ENCODE measurements at regions not wholly inside any gene's neighbourhood (a gene's known extent, or its start where the extent isn't known, plus 50 kb on each side); places are given as distances from the start of the nearest gene placed in this dataset.

GRCh38 chr19:14325863-14326262, 55.4 kb upstream of the ADGRE5 start (continued):
- no peak for TF ChIP-seq PATZ1 (CRISPR knock-in tag; IDR thresholded peaks at IDR 0.05; ENCODE audit: borderline replicate concordance)
- no peak for TF ChIP-seq CBX2 (IDR thresholded peaks at IDR 0.05; ENCODE audit: insufficient read depth, low read length, poor library complexity, severe bottlenecking)
- no peak for TF ChIP-seq CEBPG (CRISPR knock-in tag; IDR thresholded peaks at IDR 0.05)
- TF ChIP-seq CEBPG (tag; conservative IDR thresholded peaks at IDR 0.05 in 1 of 2, IDR thresholded peaks at IDR 0.05 in 1 of 2), result no peak
- TF ChIP-seq, protein P1, sequence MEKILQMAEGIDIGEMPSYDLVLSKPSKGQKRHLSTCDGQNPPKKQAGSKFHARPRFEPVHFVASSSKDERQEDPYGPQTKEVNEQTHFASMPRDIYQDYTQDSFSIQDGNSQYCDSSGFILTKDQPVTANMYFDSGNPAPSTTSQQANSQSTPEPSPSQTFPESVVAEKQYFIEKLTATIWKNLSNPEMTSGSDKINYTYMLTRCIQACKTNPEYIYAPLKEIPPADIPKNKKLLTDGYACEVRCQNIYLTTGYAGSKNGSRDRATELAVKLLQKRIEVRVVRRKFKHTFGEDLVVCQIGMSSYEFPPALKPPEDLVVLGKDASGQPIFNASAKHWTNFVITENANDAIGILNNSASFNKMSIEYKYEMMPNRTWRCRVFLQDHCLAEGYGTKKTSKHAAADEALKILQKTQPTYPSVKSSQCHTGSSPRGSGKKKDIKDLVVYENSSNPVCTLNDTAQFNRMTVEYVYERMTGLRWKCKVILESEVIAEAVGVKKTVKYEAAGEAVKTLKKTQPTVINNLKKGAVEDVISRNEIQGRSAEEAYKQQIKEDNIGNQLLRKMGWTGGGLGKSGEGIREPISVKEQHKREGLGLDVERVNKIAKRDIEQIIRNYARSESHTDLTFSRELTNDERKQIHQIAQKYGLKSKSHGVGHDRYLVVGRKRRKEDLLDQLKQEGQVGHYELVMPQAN (IDR thresholded peaks at IDR 0.05; ENCODE audit: borderline replicate concordance), result no peak
- TF ChIP-seq ZNF584 (CRISPR knock-in tag; IDR thresholded peaks at IDR 0.05; ENCODE audit: low read depth), result no peak

DNA sequence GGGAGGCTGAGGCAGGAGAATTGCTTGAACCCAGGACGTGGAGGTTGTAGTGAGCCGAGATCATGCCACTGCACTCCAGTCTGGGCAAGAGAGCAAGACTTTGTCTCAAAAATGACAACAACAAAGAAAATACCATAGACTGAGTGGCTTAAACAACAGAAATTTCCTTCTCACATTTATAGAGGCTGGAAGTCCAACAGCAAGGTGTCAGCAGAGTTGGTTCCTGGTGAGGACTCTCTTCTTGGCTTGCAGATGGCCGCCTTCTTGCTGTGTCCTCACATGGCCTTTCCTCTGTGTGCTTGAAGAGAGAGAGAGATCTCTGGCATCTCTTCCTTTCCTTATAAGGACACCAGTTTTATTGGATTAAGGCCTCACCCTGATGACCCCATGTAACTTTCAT, 56.1 kb upstream of the ADGRE5 start:
- Histone ChIP-seq H3K9me3 (replicated peaks; ENCODE audit: control insufficient read depth, insufficient read depth, low read depth, low read length) (peaks cover 8% of the 10 kb centered on the region), H3K79me2 (ENCODE audit: control insufficient read depth, insufficient read depth, low read length) (no peaks in the 10 kb centered on the region), H2AFZ (ENCODE audit: low read depth, low read length) (no peak overlapping the region), H4K20me1 (replicated peaks; ENCODE audit: control insufficient read depth, insufficient read depth, low read length) (no peaks in the 10 kb centered on the region), H3K4me3 (no peak overlapping the region), H3K4me1 (replicated peaks in 1 of 2; ENCODE audit: control insufficient read depth in 2 of 2, insufficient read depth in 2 of 2, low read length in 2 of 2) (no peaks in the 10 kb centered on the region), H3K4me2 (ENCODE audit: insufficient read depth, low read length) (no peak overlapping the region), H3K27me3 (ENCODE audit: control insufficient read depth in 2 of 2, insufficient read depth in 2 of 2, low read length in 2 of 2) (peaks cover 5 to 25% of the 10 kb centered on the region in 2 experiments; a peak in 4 of 5 replicates), H3K9ac (ENCODE audit: insufficient read depth in 1 of 2, low read depth in 2 of 2, low read length in 2 of 2) (no peak overlapping the region), H3K27ac (ENCODE audit: extremely low read depth, low read depth, low read length) (no peak overlapping the region), H3K36me3 (ENCODE audit: control insufficient read depth, insufficient read depth, low read length) (no peaks in the 10 kb centered on the region), H3K9me1 (ENCODE audit: control insufficient read depth, insufficient read depth, low read length) (no peaks in the 10 kb centered on the region)
- DNase-seq (ENCODE audit: extremely low read depth in 1 of 4, low spot score in 3 of 4) (no peak), ATAC-seq (no peak), FAIRE-seq (no peak)
- ChIA-PET POLR2A (no interaction called here), CTCF (ENCODE audit: low intra/inter-chr PET ratio) (interaction anchor here (0.6 kb wide), 1 partner anchor 9 kb away, joined by 4 read pairs; no protein-coding TSS in a partner anchor)
- in situ Hi-C loops (cut with MboI) (no loop called here), intact Hi-C loops (cut with micrococcal nuclease) (no loop called here)
- WGBS (ENCODE audit: insufficient coverage, low coverage, missing lambda C conversion rate), result 9% methylated on average over 3 of the region's 3 CpGs
- no TSS peak for BruUV-seq (replicated peaks)
- TF ChIP-seq MAZ (CRISPR knock-in tag; conservative IDR thresholded peaks at IDR 0.05 in 1 of 2, IDR thresholded peaks at IDR 0.05 in 1 of 2) (no peak), NBN (IDR thresholded peaks at IDR 0.05; ENCODE audit: low read depth) (no peak), FOXK2 (conservative IDR thresholded peaks at IDR 0.05 in 1 of 2, IDR thresholded peaks at IDR 0.05 in 1 of 2; ENCODE audit: low read depth in 2 of 2) (no peak), ZBTB17 (CRISPR knock-in tag; IDR thresholded peaks at IDR 0.05) (no peak), MNT (conservative IDR thresholded peaks at IDR 0.05) (no peak), ZNF217 (CRISPR knock-in tag; IDR thresholded peaks at IDR 0.05) (no peak), SLC30A9 (CRISPR knock-in tag; IDR thresholded peaks at IDR 0.05) (no peak), FUS (optimal IDR thresholded peaks at IDR 0.05; ENCODE audit: low read depth, low read length) (no peak), EWSR1 (IDR thresholded peaks at IDR 0.05; ENCODE audit: borderline replicate concordance, low read depth, partially characterized antibody) (no peak)

All from K562 (cell line).